Omental fat pad (tissue), 3 donors: ENCODE measurements at regions not wholly inside any gene's neighbourhood (a gene's known extent, or its start where the extent isn't known, plus 50 kb on each side); places are given as distances from the start of the nearest gene placed in this dataset.

Source experiments
- ATAC-seq: fragments of 150-250 bp; one replicate; pipeline ENCODE4 v1.9.1; 2016; ENCODE audit warnings: mild to moderate bottlenecking, moderate library complexity; ENCODE audit not compliant: low FRiP score
- DNase-seq: peaks from one replicate; pipeline ENCODE4 v3.0.0-alpha.2; 2019; ENCODE audit warnings: low spot score
- CTCF ChIP-seq, 3 donors: fragments of 450-650 bp; IDR thresholded peaks; one replicate each; pipeline ENCODE4 v1.5.1; 2016 to 2017; ENCODE audit warnings: antibody characterized with exemption in 3 of 3, mild to moderate bottlenecking in 3 of 3, moderate library complexity in 2 of 3

DNA sequence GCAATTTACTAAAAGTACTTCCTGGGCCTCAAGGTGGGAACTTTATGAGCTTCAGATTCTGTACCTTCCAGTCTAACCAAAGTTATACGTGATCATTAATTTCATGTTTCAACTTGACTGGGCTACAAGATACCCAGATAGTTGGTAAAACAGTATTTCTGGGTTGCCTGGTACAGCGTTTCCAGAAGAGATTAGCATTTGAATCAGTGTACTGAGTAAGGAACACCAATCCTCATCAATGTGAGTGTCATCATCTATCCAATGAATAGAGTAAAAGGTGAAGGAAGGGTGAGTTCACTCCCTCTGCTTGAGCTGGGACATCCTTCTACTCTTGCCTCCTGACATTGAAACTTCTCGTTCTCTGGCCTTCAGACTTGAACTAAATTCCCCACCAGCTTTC is 274.5 kb upstream of the ID2 start:
- ATAC-seq (no peak), DNase-seq (no peak)
- no peak for TF ChIP-seq CTCF (IDR thresholded peaks at IDR 0.05)

- ATAC-seq: no peak
- TF ChIP-seq CTCF (IDR thresholded peaks at IDR 0.05): no peak
Measured at GRCh38 chr2:8408560-8409460, 273.0 kb upstream of the ID2 start.

DNA sequence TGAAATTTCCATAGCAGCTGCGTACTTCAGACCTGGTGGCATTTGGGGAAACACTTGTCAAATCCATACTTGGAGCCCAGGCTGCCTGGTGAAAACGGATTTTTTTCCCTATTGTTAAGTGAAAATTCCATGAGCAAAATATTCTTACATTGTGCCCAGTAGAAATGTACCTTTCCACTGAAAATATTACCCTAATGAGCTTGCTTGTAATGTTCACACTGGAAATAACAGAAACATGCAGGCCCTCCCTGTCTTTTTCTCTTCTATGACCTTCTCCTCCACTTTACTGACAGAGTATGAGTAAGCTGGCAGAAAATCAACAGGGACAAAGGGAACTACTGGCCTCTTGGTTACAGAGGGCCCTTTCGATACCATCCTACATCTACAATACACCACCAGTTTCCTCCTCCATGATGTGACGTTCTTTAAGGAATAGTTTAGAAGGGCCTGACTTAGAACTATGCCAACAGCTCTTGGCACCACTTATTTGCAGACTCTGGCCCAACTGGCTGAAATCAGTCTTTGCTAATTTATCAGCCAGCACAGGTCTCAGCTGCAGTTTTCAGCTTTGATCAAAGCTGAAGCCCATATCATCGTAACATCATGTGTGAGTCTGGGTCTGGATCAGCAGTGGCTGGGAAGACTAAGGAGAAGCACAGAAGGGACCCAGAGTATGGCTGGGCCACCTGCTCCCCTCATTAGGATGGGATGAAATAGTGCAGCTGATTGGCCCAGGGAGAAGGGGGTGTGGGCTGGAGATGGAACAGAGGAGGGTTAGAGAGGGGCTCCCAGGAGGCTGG is 272.2 kb upstream of the ID2 start:
- peak; percentile 52 for ATAC-seq
- TF ChIP-seq CTCF (IDR thresholded peaks at IDR 0.05): no peak

More at GRCh38 chr2:8408560-8409460, 273.0 kb upstream of the ID2 start:
- DNase-seq: no peak

GRCh38 chr2:8412082-8412481 is 269.8 kb upstream of the ID2 start:
- no peak for TF ChIP-seq CTCF (IDR thresholded peaks at IDR 0.05)
- DNase-seq (no peak), ATAC-seq (no peak)

More for the DNA sequence above, 272.2 kb upstream of the ID2 start:
- no peak for DNase-seq

GRCh38 chr2:8412586-8412985 is 269.3 kb upstream of the ID2 start:
- no peak for ATAC-seq
- DNase-seq: no peak
- no peak for TF ChIP-seq CTCF (IDR thresholded peaks at IDR 0.05)

GRCh38 chr2:8413589-8414135 is 268.2 kb upstream of the ID2 start:
- ATAC-seq: peak; percentile 54
- DNase-seq: no peak
- no peak for TF ChIP-seq CTCF (IDR thresholded peaks at IDR 0.05)
